ENCODE measurements at regions not wholly inside any gene's neighbourhood (a gene's known extent, or its start where the extent isn't known, plus 50 kb on each side); places are given as distances from the start of the nearest gene placed in this dataset.

DNA sequence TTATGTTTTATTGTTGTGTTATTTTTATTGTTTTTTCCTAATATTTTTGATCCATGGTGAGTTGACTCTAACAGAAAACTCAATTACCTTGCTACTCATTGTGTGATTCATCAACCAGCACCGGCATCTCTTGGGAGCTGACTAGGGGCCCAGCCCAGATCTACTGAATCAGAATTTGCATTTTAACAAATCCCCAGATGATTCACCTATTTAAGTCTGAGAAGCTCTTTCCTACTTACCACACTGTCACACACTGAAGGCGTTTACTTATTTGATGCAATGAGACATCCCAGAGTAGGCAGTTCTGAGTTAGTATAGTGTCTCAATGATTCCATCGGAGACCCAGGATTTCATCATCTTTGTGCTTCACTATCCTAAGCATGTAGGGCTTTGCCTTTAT is 416.6 kb downstream of the RWDD3 start:
- no peak for DNase-seq
- H3K9me3 Mint-ChIP-seq, result peaks cover 32% of the 10 kb centered on the region
- H3K4me1 Mint-ChIP-seq (ENCODE audit: low read depth), result no peaks in the 10 kb centered on the region
- no peak overlapping the region for H3K27ac Mint-ChIP-seq
- TF ChIP-seq, protein P1, sequence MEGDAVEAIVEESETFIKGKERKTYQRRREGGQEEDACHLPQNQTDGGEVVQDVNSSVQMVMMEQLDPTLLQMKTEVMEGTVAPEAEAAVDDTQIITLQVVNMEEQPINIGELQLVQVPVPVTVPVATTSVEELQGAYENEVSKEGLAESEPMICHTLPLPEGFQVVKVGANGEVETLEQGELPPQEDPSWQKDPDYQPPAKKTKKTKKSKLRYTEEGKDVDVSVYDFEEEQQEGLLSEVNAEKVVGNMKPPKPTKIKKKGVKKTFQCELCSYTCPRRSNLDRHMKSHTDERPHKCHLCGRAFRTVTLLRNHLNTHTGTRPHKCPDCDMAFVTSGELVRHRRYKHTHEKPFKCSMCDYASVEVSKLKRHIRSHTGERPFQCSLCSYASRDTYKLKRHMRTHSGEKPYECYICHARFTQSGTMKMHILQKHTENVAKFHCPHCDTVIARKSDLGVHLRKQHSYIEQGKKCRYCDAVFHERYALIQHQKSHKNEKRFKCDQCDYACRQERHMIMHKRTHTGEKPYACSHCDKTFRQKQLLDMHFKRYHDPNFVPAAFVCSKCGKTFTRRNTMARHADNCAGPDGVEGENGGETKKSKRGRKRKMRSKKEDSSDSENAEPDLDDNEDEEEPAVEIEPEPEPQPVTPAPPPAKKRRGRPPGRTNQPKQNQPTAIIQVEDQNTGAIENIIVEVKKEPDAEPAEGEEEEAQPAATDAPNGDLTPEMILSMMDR (IDR thresholded peaks at IDR 0.05), result no peak
- H3K4me3 Mint-ChIP-seq, result no peak overlapping the region
- no peaks in the 10 kb centered on the region for H3K36me3 Mint-ChIP-seq (ENCODE audit: low read depth)
- no peaks in the 10 kb centered on the region for H3K27me3 Mint-ChIP-seq (ENCODE audit: insufficient read depth)

DNA sequence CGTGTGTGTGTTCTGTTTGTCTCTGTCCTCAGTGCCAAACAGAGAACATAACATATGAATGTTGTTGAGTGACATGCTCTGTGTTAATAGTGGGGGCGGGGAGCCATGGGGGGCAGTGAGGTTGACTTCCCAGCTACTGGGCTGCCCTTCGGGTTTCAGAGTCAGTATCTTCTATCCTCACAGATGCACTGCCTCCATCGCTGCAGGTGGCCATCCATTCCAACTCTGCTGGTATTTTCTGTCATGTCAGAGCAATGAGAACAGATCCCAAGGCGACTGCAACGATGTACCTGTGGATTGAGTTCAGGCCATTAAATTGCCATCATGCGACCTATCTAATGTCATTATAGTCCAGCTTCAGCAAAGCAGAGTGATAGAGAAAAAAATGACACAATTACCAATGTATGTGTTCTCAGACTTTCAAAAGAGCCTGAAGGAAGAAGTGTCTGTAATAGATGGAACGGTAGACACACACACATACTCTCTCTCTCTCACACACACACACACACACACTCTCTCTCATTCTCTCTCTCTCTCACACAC is 418.5 kb downstream of the RWDD3 start:
- H3K9me3 Mint-ChIP-seq, result peaks cover 25% of the 10 kb centered on the region
- no peaks in the 10 kb centered on the region for H3K36me3 Mint-ChIP-seq (ENCODE audit: low read depth)
- H3K27me3 Mint-ChIP-seq (ENCODE audit: insufficient read depth), result no peaks in the 10 kb centered on the region
- DNase-seq, result no peak
- H3K27ac Mint-ChIP-seq, result no peak overlapping the region
- H3K4me1 Mint-ChIP-seq (ENCODE audit: low read depth), result no peaks in the 10 kb centered on the region
- H3K4me3 Mint-ChIP-seq, result no peak overlapping the region
- TF ChIP-seq, protein P1 (IDR thresholded peaks at IDR 0.05), result no peak

DNA sequence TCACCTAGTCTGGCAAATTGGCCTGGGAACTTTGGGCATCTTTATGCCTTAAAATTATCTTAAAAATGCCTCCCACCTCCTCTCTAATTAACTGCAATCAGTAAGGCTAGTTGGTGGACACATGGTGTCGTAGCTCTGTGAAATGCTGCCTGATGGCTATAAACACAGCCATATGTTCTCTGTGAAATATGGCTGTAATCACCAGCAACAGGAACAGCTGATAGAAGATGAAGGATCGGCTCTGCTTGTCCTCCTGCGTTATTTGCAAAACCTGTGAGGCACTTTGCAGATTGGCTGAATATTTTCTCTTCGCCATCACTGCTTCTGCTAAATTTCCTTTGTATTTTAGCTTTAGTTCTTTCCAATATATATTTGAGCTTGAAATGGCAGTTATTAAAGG is 419.6 kb downstream of the RWDD3 start:
- H3K4me3 Mint-ChIP-seq, result no peak overlapping the region
- no peak for DNase-seq
- H3K36me3 Mint-ChIP-seq (ENCODE audit: low read depth), result no peaks in the 10 kb centered on the region
- H3K4me1 Mint-ChIP-seq (ENCODE audit: low read depth), result no peaks in the 10 kb centered on the region
- no peak overlapping the region for H3K27ac Mint-ChIP-seq
- H3K9me3 Mint-ChIP-seq, result peaks cover 34% of the 10 kb centered on the region
- no peaks in the 10 kb centered on the region for H3K27me3 Mint-ChIP-seq (ENCODE audit: insufficient read depth)
- TF ChIP-seq, protein P1 (IDR thresholded peaks at IDR 0.05), result no peak

DNA sequence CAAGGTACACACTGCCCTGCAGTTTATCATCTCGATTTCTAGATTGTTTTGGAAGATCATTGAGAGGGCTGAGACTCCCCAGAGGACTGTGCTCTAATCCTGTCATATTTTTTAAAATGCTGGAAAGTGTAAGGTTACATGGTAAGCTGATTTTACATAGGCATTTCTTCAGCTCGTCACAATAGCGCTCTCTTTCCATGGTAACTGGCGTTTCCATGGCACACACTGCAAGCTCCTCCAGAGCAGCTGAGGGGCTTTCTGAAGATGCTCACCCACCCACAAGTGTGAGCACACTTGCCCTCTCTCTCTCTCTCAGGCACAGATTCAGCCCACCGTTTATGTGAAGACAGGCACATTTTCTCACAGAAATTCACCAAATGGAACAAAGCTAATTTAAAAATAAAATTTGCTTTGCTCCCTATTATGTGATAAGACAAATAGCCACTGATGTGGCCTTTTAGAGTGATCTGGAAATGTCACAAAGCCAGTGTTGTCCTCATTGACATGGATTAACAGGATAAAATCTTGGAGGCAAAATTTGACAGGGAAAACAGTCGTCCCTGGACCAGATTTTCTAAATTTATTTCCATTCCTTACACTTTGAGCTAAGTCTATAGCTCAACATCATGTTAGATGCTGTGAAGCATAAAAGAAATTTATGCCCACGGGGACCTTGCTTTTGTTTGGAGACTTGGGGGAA is 421.5 kb downstream of the RWDD3 start:
- Mint-ChIP-seq H3K4me1 (ENCODE audit: low read depth) (no peaks in the 10 kb centered on the region), H3K36me3 (ENCODE audit: low read depth) (no peaks in the 10 kb centered on the region), H3K27me3 (ENCODE audit: insufficient read depth) (no peaks in the 10 kb centered on the region), H3K27ac (no peak overlapping the region), H3K9me3 (peaks cover 35% of the 10 kb centered on the region), H3K4me3 (no peak overlapping the region)
- DNase-seq, result no peak
- TF ChIP-seq, protein P1 (IDR thresholded peaks at IDR 0.05), result no peak

DNA sequence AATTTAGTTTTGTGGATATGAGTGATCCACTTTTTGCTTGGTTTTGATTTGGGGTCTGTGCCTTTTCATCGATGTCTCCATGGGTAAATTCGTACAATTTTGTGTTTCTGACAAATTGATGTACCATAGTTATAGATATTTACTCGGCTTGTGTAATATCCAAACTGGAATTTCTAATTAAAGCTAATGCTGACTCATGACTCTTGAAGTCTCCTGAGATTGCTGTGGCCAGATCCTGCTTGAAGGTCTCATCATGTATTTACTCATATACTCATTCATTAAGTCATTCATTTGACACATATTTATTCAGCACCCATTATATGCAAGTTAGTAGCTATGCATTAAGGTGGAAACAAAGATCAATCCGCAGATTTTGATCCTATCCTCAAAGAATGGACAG is 423.2 kb downstream of the RWDD3 start:
- Mint-ChIP-seq H3K4me1 (ENCODE audit: low read depth) (no peaks in the 10 kb centered on the region), H3K9me3 (peaks cover 33% of the 10 kb centered on the region), H3K36me3 (ENCODE audit: low read depth) (no peaks in the 10 kb centered on the region), H3K27ac (no peak overlapping the region), H3K4me3 (no peak overlapping the region), H3K27me3 (ENCODE audit: insufficient read depth) (no peaks in the 10 kb centered on the region)
- DNase-seq, result no peak
- TF ChIP-seq, protein P1 (IDR thresholded peaks at IDR 0.05), result no peak
